ENCODE measurements at regions not wholly inside any gene's neighbourhood (a gene's known extent, or its start where the extent isn't known, plus 50 kb on each side); places are given as distances from the start of the nearest gene placed in this dataset.

DNA sequence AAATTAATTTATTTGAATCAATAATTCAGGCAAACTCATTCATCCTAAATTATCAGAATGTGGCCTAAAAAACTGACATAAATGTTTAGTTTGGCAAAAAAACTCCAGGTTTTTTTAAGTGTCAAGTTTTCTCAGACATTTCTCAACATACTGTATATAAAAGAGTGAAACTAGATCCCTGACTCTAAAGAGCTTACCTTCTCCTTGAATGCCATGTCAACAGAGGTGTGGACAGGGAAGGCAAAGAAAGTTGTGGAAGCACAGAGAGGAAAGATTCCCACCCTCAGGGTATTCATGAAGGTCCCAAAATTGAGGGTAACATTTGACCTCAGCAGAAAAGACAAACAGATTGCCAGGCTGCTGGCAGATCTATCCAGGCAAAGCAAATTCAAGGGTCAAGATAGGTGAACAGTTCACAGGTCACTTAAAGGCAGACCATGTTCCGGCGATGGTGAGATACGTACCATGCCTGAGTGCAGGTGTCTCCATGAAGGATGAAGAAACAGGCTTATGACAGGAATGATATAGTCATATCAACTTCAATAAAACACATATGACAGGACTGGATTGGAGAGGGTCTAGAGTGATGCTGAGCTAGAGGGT, 1638.3 kb upstream of the ZEB2 start:
- DNase-seq = no peak

DNA sequence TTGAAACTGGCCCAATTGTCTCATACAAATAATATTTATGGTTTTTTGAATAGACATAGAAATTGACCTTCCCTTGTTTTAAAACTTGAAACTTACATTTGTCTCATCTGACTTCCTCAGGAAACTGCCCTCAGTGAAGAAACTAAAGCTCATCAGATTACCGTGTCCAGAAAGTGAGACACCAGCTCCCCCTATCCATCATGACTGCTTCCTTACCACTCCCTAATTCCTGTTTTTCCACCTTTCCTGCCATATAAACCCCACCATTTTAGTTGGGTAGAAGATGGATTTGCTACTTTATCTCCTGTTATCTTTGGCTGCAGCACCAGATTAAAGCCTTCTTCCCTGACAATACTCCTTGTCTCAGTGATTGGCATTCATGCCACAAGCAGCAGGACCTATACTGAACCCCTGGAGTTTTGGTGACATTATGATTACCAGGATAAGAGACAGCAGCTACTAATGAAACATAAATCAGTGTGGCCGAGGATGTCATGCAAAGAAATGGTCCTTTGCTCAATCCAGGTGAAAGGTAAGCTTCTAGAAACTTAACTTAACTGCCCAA, 1627.6 kb upstream of the ZEB2 start:
- no peak for DNase-seq

DNA sequence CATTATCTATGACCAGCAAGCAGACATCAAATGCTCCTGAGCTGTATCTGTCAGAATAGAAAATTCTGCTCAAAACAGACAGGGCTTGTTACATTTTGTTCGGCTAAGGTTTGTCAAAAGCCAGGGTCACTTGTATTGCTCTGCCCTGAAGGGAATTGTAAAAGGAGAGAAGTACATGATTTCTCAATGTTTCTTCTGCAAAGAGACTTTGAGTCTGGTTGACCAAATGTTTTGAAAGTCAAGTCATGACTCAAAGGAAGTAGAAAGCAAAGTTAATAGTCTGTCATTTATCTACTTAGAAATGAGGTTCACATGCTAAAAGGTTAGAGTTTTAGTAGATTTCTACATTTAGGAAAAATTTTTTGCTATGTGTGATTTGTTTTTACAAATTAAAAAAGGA, 1624.1 kb upstream of the ZEB2 start:
- no peak for DNase-seq

DNA sequence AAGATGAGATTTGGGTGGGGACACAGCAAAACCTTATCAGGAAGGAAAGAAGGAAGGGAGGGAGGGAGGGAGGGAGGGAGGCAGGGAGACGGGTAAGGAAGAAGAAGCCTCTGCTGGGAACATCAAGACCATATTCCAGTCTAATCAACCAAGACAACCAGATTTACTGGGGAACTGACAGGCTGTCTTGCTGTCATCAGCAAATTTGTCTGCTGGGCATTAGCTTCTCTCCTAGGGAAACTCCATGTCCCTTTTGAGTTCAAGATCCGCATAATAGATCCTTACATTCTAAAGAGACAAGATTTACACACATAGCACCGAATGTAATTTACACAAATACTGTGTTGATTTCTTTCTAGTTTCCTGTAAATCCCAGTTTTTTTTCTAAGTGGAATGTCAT, 1618.9 kb upstream of the ZEB2 start:
- DNase-seq = no peak

DNA sequence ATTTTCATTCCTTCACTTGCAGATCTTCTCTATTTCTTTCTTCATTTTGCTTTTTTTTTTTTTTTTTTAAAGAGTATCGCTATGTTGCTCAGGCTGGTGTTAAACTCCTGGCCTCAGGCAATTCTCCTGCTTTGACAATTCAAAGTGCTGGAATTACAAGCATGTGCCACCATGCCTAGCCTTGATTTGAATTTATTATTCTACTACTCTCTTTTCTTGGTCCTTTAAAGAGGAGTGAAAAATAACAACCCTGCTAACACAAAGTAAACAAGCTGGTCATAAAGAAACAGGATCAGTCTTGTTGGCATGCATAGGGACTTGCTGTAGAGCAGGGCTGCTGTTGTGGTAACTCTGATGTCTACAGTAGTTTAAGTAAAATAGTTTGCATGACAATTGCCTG, 1615.3 kb upstream of the ZEB2 start:
- DNase-seq = no peak

DNA sequence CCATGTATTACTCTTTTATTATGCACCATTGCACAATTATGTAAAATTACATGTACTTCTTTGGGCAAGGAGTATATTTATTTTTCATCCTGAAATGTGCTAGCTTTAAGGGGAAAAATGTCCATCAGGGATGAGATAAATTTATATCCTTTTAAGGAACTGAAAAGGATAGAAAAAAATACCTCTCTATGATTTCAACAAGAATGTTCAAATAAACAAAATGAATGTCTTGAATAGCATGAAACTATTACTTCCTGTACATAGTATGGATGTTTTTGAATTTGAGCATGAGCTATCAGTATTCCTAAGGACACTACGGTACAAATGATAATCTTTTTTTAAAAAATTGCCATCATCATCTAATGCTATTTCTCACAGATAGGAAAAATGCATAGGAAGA, 1611.9 kb upstream of the ZEB2 start:
- no peak for DNase-seq

DNA sequence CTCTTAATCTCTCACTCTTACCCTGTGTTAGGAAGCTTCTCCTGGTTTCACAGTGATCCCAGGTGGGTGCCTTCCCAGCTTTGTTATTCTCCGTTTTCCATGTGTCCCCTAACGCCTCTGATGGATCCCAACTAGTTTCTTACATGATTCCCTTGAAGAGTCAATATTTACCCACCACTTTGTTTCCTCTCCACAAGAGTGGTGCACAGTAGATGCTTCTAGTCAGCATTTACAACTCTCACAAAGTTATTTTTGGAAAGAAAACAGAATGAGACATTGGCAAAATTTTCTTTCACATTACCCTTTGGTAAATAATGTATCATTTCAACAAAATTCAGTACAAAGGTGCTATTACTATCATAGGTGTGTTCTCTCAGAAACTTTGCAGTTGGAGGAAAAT, 1611.1 kb upstream of the ZEB2 start:
- no peak for DNase-seq

DNA sequence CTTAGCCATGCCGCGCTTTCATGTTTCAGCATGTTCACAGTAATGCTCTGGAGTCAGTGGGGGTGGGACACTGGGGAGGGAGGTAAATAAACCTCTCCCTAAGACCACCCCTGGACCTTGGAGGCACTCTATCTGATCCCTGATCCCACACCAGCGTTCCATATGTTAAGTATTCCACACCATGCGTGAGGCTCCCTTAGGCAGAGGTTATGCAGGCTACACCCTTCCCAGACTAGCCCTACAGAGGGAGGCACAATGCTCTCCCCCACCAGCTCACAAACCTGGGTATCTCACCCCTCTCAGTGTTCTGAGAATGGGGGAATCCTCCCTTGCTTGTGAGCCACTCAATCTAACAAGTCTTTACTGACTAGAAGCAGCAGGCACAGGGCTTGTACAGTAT, 1610.4 kb upstream of the ZEB2 start:
- DNase-seq = no peak

DNA sequence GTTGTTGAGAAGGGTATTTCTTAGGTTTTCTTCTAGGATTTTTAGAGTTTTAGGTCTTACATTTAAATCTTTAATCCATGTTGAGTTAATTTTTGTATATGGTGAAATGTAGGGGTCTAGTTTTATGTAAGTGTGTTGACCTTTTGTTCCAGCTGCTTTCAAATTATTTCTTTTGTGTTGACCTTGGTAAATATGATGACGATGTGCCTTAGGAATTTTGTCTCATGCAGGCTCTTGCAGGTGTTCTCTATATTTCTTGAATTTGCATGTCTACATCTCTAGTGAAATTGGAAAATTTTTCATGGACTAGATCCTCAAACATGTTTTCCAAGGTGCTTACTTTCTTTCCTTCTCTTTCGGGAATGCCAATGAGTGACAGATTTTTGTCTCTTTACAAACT, 1609.3 kb upstream of the ZEB2 start:
- DNase-seq = no peak

DNA sequence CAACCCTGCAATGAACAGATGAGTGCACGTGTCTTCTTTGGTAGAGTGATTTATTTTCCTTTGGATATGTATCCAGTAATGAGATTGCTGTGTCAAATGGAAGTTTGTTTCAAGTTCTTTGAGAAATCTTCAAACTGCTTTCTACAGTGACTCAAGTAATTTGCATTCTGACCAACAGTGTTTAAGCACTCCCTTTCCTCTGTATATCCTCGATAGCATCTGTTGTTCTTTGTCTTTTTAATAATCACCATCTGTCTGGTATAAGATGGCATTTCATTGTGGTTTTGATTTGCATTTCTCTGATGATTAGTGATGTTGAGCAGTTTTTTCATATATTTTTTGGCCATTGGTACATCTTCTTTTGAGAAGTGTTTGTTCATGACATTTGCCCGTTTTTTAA, 1608.3 kb upstream of the ZEB2 start:
- DNase-seq = no peak

DNA sequence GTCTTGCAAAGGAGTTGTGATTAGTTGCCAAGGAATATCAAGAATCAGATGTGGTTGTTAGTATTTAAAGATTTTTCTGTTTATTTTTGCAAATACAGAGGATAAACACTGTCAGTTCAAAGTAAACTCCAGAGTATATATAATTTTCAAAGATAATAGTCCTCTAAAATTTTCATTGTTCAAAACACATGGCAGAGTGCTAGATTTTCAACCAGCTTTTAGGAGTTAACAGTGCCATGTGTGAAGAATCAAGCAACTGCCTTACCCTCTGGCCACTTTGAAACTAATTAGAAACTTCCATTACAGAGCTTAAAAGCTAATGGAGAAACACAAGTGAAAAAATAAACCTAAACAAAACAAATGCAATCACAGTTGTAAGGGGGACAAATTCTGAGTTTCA, 1605.6 kb upstream of the ZEB2 start:
- DNase-seq = no peak

DNA sequence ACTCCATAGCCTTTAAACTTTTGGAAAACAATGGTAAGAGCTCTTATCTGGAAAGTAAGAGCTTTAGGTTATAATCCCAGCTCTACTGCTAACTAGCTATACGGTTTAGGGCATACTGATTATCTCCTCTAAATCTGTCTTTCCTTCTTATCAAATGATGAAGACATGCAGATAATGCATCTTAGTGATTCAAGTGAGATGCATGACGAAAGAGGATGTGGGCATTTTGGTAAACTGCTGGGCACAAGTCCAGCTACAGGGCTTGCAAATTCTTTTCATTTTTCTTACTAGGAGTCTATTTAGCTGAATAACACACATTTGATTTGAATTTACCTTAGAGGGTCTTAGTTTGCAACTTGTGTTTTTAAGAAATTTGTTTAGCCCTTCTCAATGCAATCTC, 1604.8 kb upstream of the ZEB2 start:
- no peak for DNase-seq

DNA sequence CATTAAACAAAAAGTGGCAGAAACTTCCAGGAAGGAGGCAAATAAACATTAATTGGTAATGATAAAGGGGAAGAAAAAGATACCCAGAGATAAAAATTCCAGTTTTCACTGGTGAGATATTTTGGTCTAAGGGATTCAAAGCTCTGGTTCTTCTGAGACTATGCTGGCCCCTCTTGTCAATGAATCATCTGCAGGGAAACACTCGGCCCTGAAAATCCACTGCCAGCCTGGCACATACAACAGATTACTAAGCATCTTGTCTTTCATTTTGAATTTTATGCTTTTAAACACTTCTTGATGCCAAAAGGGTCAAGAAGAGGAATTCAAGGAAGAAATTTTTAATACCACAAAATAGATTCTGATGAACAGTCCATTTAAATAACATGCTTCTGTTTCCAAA, 1603.8 kb upstream of the ZEB2 start:
- DNase-seq = no peak

DNA sequence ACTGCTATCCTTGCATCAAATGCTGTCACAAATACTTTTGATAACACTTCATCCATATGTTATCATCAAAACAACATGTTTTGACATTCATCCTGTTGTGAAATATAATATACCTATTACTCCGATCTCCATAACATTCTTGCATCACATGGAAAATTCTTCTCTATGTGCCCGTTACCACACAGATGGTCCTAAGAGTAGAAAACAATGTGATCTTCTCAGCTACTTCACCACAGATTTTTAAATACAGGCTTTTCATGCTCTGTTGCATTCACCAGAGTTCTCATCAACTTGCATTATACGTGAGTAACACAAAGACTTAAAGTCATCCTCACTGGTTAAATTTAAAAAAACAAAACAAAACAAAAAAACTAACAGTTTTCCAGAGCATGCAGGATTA, 1603.3 kb upstream of the ZEB2 start:
- DNase-seq = no peak

DNA sequence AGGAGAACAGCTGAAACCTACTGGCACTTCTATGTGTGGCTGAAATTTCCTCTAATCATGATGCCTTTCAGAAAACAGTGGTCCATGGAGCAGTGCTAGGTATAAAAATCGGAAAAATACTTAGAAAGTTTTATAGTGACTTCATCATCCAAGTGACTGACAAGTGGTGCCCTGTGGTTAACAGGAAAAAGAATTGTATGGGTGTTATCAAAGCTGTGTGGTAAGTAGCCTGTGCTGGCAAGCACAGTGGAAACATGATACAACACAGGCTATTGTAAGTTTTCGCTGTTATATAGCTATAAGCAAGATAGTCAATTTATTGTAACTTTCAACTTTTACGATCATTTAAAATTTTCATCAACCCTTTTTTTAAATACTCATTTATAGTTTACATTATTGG, 1599.7 kb upstream of the ZEB2 start:
- no peak for DNase-seq

DNA sequence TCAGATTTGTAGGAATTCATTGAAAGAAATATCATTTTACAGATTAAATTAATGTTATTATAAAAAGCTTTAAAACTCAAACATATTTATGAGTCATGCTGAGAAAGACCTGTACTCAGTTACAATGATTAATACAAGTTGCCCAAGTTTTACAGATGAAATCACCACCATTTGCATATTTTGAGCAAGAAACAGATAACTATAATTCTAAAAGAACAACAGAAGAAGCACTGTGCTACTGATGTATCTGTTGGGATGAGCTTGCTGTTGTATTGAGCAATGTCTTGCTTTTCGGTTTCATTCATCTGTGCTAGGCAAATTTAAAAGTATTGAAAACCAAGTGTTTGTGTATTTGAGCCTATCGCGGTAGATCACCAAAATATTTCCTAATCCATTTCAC, 1589.1 kb upstream of the ZEB2 start:
- DNase-seq = no peak

DNA sequence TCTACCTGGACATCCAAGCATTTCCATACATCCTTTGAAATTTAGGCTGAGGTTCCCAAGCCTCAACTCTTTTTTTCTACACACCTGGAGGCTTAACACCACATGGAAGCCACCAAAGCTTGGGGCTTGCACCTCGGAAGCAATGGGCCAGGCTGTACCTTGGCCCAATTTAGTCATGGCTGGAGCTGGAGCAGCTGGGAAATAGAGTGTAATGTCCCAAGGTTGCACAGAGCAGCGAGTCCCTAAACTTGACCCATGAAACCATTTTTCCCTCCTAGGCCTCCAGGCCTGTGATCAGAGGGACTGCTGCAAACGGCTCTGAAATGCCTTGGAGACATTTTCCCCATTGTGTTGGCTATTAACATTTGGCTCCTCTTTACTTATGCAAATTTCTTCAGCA, 1574.3 kb upstream of the ZEB2 start:
- no peak for DNase-seq

DNA sequence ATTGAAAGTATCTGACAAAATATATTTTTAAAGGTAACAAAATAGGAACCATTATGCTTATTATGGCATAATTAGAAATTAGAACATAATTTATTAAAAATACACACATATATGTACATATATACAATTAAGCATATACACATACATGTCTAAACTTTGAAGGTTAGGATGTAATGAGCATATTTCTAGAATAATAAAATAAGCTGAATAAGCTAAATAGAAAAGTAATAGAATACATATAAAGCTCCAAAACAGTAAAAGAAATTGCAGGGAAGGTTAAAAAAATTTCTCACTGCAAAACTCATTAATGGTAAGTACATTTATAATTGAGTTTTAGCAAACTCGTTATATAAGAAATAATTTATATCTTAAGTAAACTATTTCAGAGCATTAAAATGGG, 1561.5 kb upstream of the ZEB2 start:
- DNase-seq = no peak

DNA sequence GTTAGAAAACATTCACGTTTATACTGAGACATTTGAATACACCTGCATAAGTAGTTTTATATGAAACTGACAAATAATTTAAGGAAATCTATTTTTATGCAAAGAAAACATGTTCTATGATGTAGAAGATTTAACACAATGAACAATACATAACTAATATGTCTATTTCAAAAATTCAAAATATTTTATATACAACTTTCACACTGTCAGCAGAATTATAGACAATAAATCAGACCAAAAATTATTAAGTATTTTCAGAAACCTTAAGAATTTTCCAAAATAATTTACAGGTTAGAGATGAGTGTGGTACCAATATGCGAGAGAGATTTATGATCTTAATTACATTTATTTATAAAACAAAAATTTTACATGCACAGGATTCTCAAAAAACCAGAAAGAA, 1561.0 kb upstream of the ZEB2 start:
- no peak for DNase-seq

DNA sequence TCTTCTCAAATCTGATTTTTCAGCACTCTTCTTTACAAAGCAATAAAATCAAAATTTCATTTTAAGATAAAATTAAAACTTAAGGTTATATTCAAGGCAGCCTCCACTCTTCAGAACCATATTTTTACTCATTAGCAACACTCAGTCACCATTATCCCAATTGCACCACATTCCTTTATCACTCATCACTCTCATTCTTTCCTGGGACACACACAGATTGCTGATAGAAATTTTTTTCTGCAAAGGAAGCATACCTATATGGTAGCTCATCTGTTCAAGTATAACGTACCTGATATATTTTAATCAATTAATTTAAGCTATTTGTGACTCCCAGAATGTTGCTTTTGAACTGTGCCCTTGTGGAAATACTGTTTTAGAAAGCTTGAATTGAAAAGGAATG, 1559.3 kb upstream of the ZEB2 start:
- DNase-seq = no peak

DNA sequence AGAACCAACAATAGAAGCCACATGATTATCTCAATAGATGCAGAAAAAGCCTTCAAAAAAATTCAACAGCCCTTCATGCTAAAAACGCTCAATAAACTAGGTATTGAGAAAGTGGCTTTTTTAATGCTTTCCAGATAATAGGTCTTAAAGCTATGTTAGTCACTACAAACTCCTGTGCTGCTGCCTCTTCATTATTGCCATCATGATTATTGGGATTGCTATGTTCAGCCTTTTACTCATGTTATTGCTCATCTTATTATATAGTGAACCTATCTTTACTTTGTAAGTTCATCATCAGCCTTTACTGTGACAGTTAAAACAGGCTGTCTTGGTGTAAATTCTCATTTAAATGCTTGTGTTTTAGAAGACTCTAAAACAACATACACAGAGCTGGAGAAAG, 1557.2 kb upstream of the ZEB2 start:
- no peak for DNase-seq

DNA sequence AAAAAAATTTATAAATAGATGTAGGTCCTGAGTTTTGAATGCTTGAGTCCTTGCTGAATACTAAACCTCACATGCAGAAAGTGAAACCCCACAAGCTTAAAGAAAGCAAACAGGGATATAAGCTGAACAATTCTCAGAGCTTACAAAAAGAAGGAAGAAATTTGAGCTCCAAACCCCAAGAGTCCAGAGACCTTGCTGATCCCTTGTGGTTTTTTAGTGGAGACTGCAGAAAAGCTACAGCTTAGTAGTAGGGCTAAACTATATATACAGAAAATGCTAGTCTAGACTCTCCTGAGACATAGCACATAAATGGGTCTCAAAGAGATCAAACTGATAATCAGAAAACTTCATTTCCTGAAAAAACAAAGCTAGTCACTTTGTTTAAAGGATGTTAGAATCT, 1548.1 kb upstream of the ZEB2 start:
- DNase-seq = no peak

DNA sequence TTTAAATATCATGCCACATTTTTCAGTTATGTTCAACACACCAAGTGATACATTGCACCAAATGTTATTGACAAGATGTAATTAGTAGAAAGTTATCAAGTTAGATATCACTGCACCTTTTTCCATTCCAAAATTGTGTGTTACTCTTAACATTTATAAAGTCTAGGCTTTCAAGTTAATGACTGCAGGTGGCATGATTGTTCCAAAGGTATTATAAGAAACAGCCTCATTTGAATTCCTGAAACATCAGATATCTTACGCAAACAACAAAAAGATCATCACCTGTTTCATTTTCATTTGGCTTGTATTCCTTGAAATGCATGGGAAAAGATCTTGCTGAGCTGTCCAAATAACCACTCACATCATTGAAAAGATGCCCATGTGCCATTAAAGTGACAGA, 1528.2 kb upstream of the ZEB2 start:
- DNase-seq = no peak

DNA sequence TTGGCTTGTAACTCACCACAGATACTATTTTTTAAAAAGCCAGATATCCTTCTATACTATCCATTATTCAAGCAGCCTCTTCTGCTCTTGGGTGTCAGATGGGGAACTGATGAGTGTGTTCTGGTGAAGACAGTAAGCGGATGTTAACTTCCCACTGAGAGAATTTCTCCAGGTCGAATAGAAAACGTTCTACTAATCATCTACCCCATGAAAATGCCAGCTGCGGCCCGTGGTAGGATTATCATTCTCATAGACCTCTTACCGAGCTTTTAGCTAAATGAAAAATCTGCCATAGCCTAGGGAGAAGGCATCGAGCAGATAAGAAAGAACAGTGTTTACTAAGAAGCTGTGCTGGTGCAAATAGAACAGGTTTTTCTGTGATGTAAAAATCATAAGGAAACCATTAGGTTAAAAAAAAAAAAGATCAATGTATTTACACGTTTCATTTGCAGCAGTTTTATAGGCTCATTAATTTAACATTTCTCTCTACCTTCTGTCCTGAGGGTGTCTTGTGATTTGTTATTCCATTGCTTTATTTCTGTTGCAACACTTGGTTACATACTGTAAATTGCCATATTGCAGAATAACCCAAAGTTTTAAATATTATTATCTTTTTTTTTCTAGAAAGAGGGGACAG, 1521.5 kb upstream of the ZEB2 start:
- no peak for DNase-seq

DNA sequence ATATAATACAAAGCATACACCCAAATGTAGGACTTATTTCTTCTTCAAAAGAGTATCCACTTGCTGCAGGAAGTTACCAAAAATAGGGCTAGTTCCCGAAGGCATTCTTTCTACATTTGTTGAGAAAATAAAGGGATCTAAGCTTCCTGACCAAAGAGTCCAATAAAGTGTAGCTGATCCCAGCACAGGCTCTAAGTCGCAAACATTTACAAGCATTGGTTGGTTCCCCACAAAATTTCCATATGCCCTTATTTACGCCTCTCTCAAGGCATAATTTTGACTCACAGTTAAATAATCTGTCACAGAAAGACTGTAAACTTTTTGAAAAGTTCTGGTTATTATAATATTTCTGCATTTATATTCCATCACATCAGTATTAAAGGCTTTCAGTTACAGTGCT, 1520.1 kb upstream of the ZEB2 start:
- no peak for DNase-seq
